BE2C (cell line): ENCODE measurements at regions not wholly inside any gene's neighbourhood (a gene's known extent, or its start where the extent isn't known, plus 50 kb on each side); places are given as distances from the start of the nearest gene placed in this dataset.

Experiments used
- DNase-seq: peaks from one replicate; pipeline ENCODE4 v3.0.0-alpha.2; 2020
- H3K27me3 ChIP-seq: fragments of 250-450 bp; sonication (Bioruptor Pico); 2 replicates; pipeline ENCODE4 v1.5.1; 2020; ENCODE audit warnings: mild to moderate bottlenecking
- H3K36me3 ChIP-seq: fragments of 250-450 bp; sonication (Bioruptor Pico); 2 replicates; pipeline ENCODE4 v1.5.1; 2020; ENCODE audit warnings: mild to moderate bottlenecking
- H3K4me1 ChIP-seq: fragments of 250-450 bp; sonication (Bioruptor Pico); 2 replicates; pipeline ENCODE4 v1.5.1; 2020
- H3K4me3 ChIP-seq: 2 replicates; pipeline ENCODE4 v1.5.1; 2011; ENCODE audit warnings: low read depth, low read length
- H3K9me3 ChIP-seq: fragments of 250-450 bp; sonication (Bioruptor Pico); 2 replicates; pipeline ENCODE4 v1.5.1; 2020
- TF ChIP-seq, protein P1 (sequence below): IDR thresholded peaks from 2 replicates; pipeline ENCODE4 v1.5.1; 2012; ENCODE audit warnings: mild to moderate bottlenecking, low read depth, low read length

DNA sequence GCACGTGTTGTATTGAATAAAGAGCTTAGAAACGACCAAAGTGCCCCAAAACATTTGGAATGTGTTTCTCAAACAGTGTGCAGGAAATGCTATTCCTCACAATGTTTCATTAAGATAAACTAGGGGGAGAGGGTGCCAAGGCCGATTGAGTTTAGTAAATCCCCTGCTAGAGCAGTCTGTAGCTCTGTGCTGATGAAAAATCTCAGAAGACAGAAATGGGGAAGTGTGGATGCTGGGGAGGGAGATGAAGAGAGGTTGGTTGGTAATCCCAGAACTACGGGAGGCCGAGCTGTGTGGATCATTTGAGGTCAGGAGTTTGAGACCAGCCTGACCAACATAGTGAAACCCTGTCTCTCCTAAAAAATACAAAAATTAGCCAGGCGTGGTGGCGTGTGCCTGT, 121.2 kb downstream of the FOXB1 start:
- H3K36me3 ChIP-seq: no peaks in the 10 kb centered on the region
- H3K4me3 ChIP-seq: no peak overlapping the region
- H3K4me1 ChIP-seq: no peaks in the 10 kb centered on the region
- H3K9me3 ChIP-seq: no peaks in the 10 kb centered on the region; the same call in 1 of the 2 replicates
- peaks cover 47% of the 10 kb centered on the region for H3K27me3 ChIP-seq
- no peak for DNase-seq
- TF ChIP-seq, protein P1, sequence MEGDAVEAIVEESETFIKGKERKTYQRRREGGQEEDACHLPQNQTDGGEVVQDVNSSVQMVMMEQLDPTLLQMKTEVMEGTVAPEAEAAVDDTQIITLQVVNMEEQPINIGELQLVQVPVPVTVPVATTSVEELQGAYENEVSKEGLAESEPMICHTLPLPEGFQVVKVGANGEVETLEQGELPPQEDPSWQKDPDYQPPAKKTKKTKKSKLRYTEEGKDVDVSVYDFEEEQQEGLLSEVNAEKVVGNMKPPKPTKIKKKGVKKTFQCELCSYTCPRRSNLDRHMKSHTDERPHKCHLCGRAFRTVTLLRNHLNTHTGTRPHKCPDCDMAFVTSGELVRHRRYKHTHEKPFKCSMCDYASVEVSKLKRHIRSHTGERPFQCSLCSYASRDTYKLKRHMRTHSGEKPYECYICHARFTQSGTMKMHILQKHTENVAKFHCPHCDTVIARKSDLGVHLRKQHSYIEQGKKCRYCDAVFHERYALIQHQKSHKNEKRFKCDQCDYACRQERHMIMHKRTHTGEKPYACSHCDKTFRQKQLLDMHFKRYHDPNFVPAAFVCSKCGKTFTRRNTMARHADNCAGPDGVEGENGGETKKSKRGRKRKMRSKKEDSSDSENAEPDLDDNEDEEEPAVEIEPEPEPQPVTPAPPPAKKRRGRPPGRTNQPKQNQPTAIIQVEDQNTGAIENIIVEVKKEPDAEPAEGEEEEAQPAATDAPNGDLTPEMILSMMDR: no peak

DNA sequence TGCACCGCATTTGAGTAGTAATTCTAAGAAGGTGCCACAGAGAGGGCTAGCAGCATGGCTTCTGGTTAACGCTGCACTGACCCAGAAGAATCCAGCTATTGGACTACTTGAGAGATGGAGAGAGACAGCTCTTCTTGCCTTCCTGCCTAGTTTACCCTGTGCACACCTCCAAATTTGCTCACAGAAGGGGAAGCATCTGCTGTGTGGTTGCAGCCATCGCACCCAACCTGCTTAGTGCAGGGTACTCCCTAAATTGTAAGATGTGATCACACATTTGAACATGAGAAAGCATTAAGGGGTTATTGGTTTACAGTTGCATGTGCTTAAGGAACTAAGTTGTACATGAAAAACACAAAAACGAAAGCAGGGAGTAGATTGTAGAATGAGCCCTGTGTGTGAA, 122.1 kb downstream of the FOXB1 start:
- TF ChIP-seq, protein P1: no peak

DNA sequence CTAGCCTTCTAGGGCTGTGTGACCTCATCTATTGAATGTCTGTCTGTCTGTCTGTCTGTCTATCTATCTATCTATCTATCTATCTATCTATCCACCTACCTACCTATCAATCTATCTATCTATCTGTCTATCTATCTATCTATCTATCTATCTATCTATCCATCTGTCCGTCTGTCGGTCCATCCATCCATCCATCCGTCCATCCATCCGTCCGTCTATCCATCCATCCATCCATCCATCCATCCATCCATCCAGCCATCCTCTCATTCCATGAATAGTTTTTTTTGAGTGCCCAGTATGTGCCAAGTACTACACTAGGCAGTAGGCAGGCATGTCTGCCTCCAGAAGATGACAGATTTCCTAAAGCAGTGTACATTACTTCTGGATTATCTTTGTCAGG, 122.5 kb downstream of the FOXB1 start:
- H3K4me1 ChIP-seq: no peaks in the 10 kb centered on the region
- no peaks in the 10 kb centered on the region for H3K9me3 ChIP-seq
- DNase-seq: no peak
- H3K36me3 ChIP-seq: no peaks in the 10 kb centered on the region
- TF ChIP-seq, protein P1: no peak
- peaks cover 39% of the 10 kb centered on the region for H3K27me3 ChIP-seq
- no peak overlapping the region for H3K4me3 ChIP-seq

More for the DNA sequence above, 122.1 kb downstream of the FOXB1 start:
- Histone ChIP-seq H3K36me3 (no peaks in the 10 kb centered on the region), H3K4me1 (no peaks in the 10 kb centered on the region), H3K4me3 (no peak overlapping the region), H3K27me3 (peaks cover 39% of the 10 kb centered on the region), H3K9me3 (no peaks in the 10 kb centered on the region)
- no peak for DNase-seq

DNA sequence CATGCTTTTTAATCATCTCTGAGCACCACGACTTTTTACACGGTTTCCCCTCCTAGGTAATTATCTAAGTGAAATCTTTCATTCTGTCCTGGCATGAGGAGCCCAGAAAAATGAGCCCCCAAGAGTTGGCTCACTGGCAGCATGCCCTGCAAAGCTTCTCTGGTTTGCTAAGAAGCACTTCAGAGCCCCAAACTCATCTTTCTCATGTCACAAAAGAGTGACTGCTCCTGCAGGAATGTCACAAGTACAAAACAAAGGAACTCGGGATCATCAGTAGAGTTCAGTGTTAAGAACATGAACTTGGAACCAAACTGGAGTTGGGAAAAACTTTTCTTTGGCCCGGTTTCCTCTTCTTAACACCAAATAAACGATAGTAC, 123.9 kb downstream of the FOXB1 start:
- Histone ChIP-seq H3K36me3 (no peaks in the 10 kb centered on the region), H3K4me1 (no peaks in the 10 kb centered on the region), H3K27me3 (peaks cover 37% of the 10 kb centered on the region), H3K9me3 (no peaks in the 10 kb centered on the region), H3K4me3 (peak overlapping the region; percentile 69)
- TF ChIP-seq, protein P1: no peak
- DNase-seq: no peak

DNA sequence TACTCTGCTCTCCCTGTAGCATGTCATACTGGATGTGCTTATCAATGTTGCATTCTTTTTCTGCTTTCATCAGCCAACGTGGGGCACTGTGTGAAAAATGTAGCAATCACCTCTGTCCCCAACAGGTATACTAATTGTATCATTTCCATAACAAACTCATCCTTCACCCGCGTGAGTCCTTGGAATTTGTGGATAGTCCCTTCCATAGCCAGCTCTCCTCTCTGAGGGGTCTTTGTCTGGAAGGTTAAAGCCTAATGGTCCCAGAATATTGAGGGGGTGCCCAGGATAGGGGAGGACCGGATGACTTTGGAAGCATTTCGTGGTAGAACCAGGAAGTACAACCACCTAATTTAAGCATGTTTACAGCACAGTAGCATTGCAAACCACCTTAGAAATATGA, 124.6 kb downstream of the FOXB1 start:
- Histone ChIP-seq H3K27me3 (peaks cover 37% of the 10 kb centered on the region), H3K36me3 (no peaks in the 10 kb centered on the region), H3K4me1 (no peaks in the 10 kb centered on the region), H3K9me3 (no peaks in the 10 kb centered on the region), H3K4me3 (no peak overlapping the region)
- TF ChIP-seq, protein P1: no peak
- no peak for DNase-seq

DNA sequence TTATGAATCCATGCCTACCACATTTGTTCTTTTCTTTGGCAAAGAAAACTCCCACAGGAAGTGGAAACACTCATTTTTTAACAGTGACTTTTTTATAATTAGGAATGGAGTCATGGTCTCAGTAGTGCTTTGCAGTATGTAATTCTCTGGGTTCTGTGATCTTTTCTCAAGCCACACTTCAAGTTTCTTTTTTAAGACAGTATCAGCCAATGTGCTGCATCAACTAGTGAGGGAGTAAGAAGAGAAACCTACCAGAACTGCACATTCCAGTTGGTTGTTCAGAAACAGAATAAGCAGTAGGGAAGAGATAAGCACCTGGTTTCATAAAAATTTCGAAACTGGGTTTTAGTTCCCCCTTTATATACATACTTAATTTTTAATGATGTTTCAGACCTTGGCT, 126.3 kb downstream of the FOXB1 start:
- TF ChIP-seq, protein P1: no peak
- Histone ChIP-seq H3K4me3 (no peak overlapping the region), H3K9me3 (no peaks in the 10 kb centered on the region), H3K4me1 (no peaks in the 10 kb centered on the region), H3K27me3 (peaks cover 33% of the 10 kb centered on the region), H3K36me3 (no peaks in the 10 kb centered on the region)
- DNase-seq: no peak
